ENCODE measurements at regions not wholly inside any gene's neighbourhood (a gene's known extent, or its start where the extent isn't known, plus 50 kb on each side); places are given as distances from the start of the nearest gene placed in this dataset.
A peak's percentile ranks its signal among the peaks of the same experiment; 100 is the strongest.
"Not testable (repeated sequence)": the region's sequence is repeated elsewhere in the genome, so short reads cannot be mapped to it uniquely, and the experiment has no call there.

- H3K4me3 ChIP-seq; H3K36me3 ChIP-seq; H3K27me3 ChIP-seq; H3K9me3 ChIP-seq; H3K4me1 ChIP-seq; DNase-seq (ENCODE audit: low spot score in 2 of 2); H3K27ac ChIP-seq: not testable (repeated sequence)
- no CpG with 5 or more reads among the region's 19 CpGs for WGBS, 2 donors
Measured at GRCh38 chr21:5116344-5117123, 5404.8 kb upstream of the TPTE start.

DNA sequence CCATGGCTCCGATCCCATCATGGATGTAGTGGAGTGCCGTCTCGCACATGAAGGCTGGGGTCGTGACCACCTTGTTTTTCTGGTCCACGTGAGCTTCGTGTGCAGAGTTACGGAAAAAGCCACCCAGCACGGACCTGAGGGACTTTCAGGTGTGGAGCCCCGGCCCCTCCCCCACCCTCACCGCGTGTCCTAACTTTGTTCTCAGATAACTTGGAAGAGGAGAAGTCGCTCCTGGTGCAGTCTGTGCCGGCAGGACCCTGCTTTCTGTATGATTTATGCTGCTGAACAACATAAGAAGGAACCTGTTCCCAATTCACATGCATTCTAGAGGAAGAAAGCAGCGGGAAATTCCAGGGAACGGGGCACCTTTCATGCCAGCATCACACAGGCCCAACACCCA is 5404.2 kb upstream of the TPTE start:
- not testable (repeated sequence) for H3K27ac ChIP-seq; H3K27me3 ChIP-seq; H3K9me3 ChIP-seq; H3K4me1 ChIP-seq; DNase-seq (ENCODE audit: low spot score in 2 of 2); H3K4me3 ChIP-seq; H3K36me3 ChIP-seq
- 100% methylated on average over 2 of the region's 15 CpGs; no CpG with 5 or more reads in 1 of the 2 donors for WGBS, 2 donors

- H3K9me3 ChIP-seq; DNase-seq (ENCODE audit: low spot score in 2 of 2); H3K4me3 ChIP-seq; H3K27ac ChIP-seq; H3K36me3 ChIP-seq; H3K4me1 ChIP-seq; H3K27me3 ChIP-seq: not testable (repeated sequence)
- WGBS, 2 donors = no CpG with 5 or more reads among the region's 17 CpGs
Measured at GRCh38 chr21:5117666-5118295, 5403.6 kb upstream of the TPTE start.

GRCh38 chr21:5118296-5118679 is 5403.1 kb upstream of the TPTE start:
- H3K4me3 ChIP-seq; H3K9me3 ChIP-seq; H3K27ac ChIP-seq; H3K27me3 ChIP-seq; H3K36me3 ChIP-seq; DNase-seq (ENCODE audit: low spot score in 2 of 2); H3K4me1 ChIP-seq: not testable (repeated sequence)
- WGBS, 2 donors = no CpG with 5 or more reads among the region's 17 CpGs

DNA sequence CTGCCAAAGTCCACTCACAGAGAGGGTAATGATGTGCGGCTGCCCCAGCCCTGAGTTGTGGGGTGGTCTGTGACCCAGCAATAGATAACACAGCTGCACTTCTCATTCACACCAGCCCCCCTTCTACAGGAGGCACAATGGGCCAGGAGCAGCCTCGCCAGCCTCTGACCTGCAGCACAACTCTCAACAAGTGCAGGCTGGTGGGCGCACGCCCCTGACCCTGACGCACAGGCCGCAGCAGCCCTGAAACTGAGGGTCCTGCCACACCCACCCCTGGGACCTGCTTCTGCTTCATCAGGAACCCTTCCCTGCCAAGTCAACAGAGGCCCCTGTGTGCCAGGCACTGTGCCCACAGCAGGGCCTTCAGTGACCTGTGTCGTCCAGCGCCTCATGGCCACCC is 5402.2 kb upstream of the TPTE start:
- 89% methylated on average over 5 of the region's 8 CpGs; no CpG with 5 or more reads in 1 of the 2 donors for WGBS, 2 donors

DNA sequence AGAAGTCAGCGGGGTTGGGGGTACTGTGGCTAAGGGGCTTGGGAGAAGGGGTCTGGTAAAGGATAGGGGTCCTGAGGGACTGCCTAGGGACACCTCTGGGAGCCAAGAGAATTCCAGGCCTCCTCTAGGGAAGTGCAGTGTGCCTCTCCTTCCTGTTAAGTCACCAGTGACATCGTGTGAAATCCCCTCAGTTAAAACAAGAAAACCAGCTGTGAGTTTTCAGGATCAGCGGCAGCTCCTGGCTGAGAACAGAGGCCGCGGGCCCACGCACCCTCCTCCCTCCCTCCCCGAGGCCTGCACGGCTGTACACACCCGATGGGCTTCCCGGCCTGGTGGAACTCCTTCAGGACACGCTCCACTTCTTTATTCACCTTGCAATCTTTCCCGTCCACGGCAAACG is 5400.0 kb upstream of the TPTE start:
- not testable (repeated sequence) for H3K4me3 ChIP-seq; DNase-seq (ENCODE audit: low spot score in 2 of 2); H3K4me1 ChIP-seq; H3K9me3 ChIP-seq; H3K27me3 ChIP-seq; H3K36me3 ChIP-seq
- peak overlapping the region in 2 of 4 donors; percentile 59 to 63 for H3K27ac ChIP-seq
- 0% methylated on average over 1 of the region's 14 CpGs; no CpG with 5 or more reads in 1 of the 2 donors for WGBS, 2 donors

More for the DNA sequence above, 5402.2 kb upstream of the TPTE start:
- H3K27me3 ChIP-seq; H3K27ac ChIP-seq; H3K4me3 ChIP-seq; DNase-seq (ENCODE audit: low spot score in 2 of 2); H3K9me3 ChIP-seq; H3K4me1 ChIP-seq; H3K36me3 ChIP-seq: not testable (repeated sequence)

- not testable (repeated sequence) for H3K4me1 ChIP-seq; H3K9me3 ChIP-seq; DNase-seq (ENCODE audit: low spot score in 2 of 2); H3K27ac ChIP-seq; H3K36me3 ChIP-seq; H3K4me3 ChIP-seq; H3K27me3 ChIP-seq
- no CpG with 5 or more reads among the region's 16 CpGs for WGBS, 2 donors
Measured at GRCh38 chr21:5121849-5122248, 5399.5 kb upstream of the TPTE start.

DNA sequence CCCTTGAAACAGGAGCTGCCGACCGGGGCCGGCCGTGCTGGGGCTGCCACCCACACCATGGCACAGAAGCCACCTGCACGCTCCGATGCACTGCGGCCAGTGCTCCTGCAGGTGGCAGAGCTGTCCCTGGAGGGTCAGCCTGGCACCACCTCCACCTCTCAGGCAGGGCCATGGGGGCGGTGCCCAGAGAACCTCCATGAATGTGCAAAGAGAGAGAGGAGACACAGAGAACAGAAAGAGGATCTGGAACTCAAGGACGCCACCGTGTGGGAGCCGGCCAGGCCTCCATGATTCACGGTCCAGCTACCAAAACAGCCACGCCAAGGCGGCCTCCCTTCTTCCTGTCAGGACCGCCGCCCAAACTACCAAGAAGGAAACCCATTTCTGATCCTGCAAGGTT is 5397.7 kb upstream of the TPTE start:
- H3K27me3 ChIP-seq, H3K4me3 ChIP-seq, H3K27ac ChIP-seq, H3K36me3 ChIP-seq, H3K9me3 ChIP-seq, H3K4me1 ChIP-seq: not testable (repeated sequence)
- WGBS, 2 donors = no CpG with 5 or more reads among the region's 16 CpGs
- DNase-seq (ENCODE audit: low spot score in 2 of 2) = peak; percentile 72 to 85
- TF ChIP-seq CTCF (IDR thresholded peaks at IDR 0.05) = peak in 3 of 5 experiments; percentile 29 to 38 (median 32)

DNA sequence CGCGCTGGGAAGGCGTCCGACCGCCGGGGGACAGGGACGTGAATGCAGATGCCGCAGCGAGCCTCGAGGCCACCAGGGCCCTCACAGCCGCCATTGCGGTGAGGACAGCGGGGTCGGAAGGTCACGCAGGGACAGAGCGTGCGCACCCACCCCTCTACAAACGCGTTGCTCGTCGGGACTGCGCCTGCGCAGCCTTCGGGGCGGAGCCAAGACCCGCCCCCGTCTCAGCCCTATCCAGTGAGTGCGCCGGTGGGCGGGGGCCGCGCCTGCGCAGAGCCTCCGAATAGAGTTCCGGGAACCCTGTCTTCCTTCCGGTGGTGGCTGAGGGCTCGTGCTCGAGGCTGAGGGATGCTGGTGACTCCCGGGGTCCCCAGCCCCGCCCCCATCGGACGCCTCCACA is 5393.1 kb upstream of the TPTE start:
- H3K4me1 ChIP-seq, H3K27me3 ChIP-seq, H3K9me3 ChIP-seq, H3K36me3 ChIP-seq: not testable (repeated sequence)
- TF ChIP-seq EP300 (IDR thresholded peaks at IDR 0.05) (peak; percentile 73 to 76), POLR2A (IDR thresholded peaks at IDR 0.05) (peak in 1 of 2 donors; percentile 52)
- Histone ChIP-seq H3K27ac (peak overlapping the region; percentile 61 to 85 (median 72)), H3K4me3 (peak overlapping the region; percentile 31 to 54 (median 42))
- DNase-seq (ENCODE audit: low spot score in 2 of 2) = peak; percentile 77 to 92
- WGBS, 2 donors = 1% methylated on average over 17 of the region's 42 CpGs; no CpG with 5 or more reads in 1 of the 2 donors

- whole genome bisulfite sequencing, 2 donors = 77% methylated on average over 3 of the region's 19 CpGs; no CpG with 5 or more reads in 1 of the 2 donors
- H3K36me3 ChIP-seq; H3K4me1 ChIP-seq; H3K9me3 ChIP-seq; DNase-seq (ENCODE audit: low spot score in 2 of 2); H3K4me3 ChIP-seq; H3K27ac ChIP-seq; H3K27me3 ChIP-seq: not testable (repeated sequence)
Measured at GRCh38 chr21:5133824-5134223, 5387.6 kb upstream of the TPTE start.

- not testable (repeated sequence) for H3K9me3 ChIP-seq; H3K4me3 ChIP-seq; H3K27ac ChIP-seq; H3K27me3 ChIP-seq; H3K4me1 ChIP-seq; H3K36me3 ChIP-seq; DNase-seq (ENCODE audit: low spot score in 2 of 2)
- no CpG with 5 or more reads among the region's 8 CpGs for WGBS, 2 donors
Measured at GRCh38 chr21:5136406-5136805, 5385.0 kb upstream of the TPTE start.

DNA sequence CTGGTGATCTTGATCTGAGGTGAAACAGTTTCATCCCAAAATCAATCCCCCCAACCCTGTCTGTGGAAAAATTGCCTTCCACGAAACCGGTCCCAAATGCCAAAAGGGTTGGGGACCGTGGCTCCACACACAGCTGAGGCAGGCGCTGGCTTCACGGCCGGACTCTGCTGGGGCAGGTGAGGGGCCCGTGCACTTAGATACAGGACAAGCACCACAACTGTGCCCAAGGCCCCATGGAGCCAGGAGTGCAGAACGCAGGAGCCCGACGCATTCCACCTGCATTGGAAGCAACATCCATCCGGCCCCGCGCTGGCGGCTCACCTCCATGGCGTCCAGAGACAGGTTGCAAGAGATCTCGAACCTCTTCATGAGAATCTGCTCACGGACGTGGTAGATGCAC is 5384.4 kb upstream of the TPTE start:
- not testable (repeated sequence) for H3K27ac ChIP-seq; DNase-seq (ENCODE audit: low spot score in 2 of 2); H3K27me3 ChIP-seq; H3K4me3 ChIP-seq; H3K9me3 ChIP-seq; H3K36me3 ChIP-seq; H3K4me1 ChIP-seq
- WGBS, 2 donors = no CpG with 5 or more reads among the region's 18 CpGs

All from tibial nerve (tissue), 4 donors.